HL-60 (cell line): ENCODE measurements at regions not wholly inside any gene's neighbourhood (a gene's known extent, or its start where the extent isn't known, plus 50 kb on each side); places are given as distances from the start of the nearest gene placed in this dataset.

Source experiments
- CTCF ChIP-seq: IDR thresholded peaks from one replicate; pipeline ENCODE4 v1.5.1; 2011; ENCODE audit warnings: low read length, control low read depth, inconsistent platforms; ENCODE audit not compliant: insufficient read depth
- GABPA ChIP-seq: IDR thresholded peaks from 2 replicates; pipeline ENCODE4 v1.6.1; 2012; ENCODE audit warnings: low read depth
- POLR2AphosphoS5 ChIP-seq: IDR thresholded peaks from 2 replicates; pipeline ENCODE4 v1.6.1; 2012; ENCODE audit warnings: low read depth

- TF ChIP-seq CTCF (no peak), POLR2AphosphoS5 (no peak), GABPA (no peak)
Observed at GRCh38 chr10:84685047-84685660, 356.8 kb downstream of the CCSER2 start.
